HG03565 (cell line): ENCODE measurements at regions not wholly inside any gene's neighbourhood (a gene's known extent, or its start where the extent isn't known, plus 50 kb on each side); places are given as distances from the start of the nearest gene placed in this dataset.
A peak's percentile ranks its signal among the peaks of the same experiment; 100 is the strongest.

Experiments used
- ATAC-seq: cut with Tn5 transposase; IDR thresholded peaks from one replicate; pipeline ENCODE4 v1.9.1; 2021; ENCODE audit warnings: mild to moderate bottlenecking, moderate library complexity; ENCODE audit not compliant: unreplicated experiment

DNA sequence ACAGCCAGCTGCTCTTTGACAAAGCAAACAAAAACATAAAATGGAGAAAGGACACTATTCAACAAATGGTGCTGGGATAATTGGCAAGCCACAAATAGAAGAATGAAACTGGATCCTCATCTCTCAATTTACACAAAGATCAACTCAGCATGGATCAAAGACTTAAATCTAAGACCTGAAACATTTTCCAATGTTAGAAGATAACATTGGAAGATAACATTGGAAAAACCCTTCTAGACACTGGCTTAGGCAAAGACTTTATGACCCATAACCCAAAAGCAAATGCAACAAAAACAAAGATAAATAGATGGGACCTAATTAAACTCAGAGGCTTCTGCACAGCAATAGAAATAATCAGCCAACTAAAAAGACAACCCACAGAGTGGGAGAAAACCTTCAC is 425.7 kb upstream of the SEMA3D start:
- ATAC-seq = no peak

DNA sequence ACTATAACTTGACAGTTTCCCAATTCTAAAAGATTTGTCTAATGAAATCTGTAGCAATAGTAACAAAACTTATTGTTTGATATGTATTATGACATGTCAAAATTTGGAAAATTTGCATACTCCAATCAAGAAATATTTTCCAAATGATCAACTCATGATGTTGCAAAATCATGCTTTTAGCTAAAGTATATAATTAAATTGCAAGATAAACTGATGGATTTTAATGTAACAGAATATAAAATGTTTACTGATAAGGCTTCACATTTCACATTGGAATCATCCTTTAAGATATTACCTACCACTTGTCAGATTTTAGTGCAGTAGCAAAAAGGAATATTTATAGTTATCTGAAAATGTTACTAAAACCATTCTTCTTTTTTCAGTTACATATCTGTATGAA is 421.9 kb upstream of the SEMA3D start:
- ATAC-seq = no peak

- ATAC-seq = no peak
Observed at GRCh38 chr7:85602196-85602595, 415.3 kb upstream of the SEMA3D start.

DNA sequence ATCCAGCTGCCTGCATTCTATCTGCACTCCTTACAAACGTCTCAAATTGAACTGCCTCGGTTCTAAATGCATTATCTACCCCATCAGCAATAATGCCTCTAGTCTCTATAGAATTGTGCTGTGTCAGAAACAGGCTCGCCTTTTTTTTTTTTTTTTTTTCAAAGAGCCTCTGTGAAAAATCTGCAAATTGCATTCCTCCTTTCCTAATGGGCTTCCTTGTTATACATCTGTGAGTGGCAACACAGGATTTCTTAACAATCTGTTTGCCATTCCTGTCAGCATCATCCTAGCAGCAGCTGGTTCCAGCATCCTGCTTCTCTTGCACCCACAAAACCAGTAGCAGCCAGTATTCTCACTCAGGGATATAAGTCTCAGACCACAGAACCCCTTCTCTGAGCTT is 413.5 kb upstream of the SEMA3D start:
- ATAC-seq = no peak

DNA sequence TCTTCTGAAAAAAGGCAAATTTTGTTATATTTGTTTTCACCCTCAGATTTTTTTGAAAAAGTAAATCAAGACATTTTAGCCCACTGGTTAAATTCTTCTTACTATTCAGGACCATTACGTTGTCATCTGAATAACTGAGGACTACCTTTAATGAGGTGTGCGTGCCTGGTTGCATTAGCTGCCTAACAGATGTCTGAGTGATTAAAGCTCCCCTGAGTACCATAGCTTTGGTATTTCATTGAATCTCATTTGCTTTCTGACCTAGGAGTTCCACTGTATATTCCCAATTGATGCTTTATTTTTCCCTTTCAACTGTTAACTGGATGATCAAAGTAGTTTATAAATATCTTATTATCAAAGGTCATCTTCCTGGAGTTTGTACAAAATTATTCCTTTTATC is 410.0 kb upstream of the SEMA3D start:
- ATAC-seq = no peak

- ATAC-seq = no peak
Observed at GRCh38 chr7:85595750-85596178, 408.9 kb upstream of the SEMA3D start.

DNA sequence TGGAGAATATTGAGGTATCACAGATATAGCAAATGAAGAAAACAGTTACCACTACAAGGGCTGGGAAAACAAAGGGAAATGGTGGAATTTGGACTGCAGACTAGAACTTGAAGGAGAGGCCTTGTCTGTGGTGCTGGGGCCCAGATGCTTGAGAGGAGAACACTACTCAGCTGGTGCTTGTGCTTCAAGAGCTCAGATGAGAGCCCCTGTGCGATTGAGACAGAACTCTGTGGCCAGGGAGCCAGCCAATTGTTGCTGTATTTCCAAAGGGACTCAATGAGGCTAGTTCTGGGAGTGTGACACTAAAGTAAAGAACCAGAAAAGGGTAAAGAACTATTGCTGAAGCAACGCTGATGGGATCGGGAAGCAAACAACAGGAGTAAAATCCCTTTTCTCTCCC is 406.5 kb upstream of the SEMA3D start:
- ATAC-seq = no peak

DNA sequence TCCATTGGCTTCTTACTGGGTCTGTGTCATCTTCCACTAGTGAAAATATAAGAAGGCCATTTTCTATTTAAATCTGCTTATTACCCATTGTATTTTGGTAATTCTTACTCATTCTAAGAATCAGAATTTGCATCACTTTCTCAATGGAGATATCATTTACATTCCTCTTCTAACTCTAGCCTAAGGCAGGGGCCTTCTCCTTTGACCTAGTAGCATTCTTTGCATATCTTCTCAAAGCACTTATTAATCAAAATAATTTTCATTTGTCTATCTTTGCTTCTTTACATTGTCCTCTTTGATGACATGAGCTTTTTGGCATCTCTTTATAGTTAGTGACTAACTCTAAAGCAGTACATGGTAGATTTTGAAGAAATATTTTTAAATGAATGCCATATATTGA is 400.9 kb upstream of the SEMA3D start:
- no peak for ATAC-seq

- no peak for ATAC-seq
Observed at GRCh38 chr7:85586091-85586490, 399.2 kb upstream of the SEMA3D start.

DNA sequence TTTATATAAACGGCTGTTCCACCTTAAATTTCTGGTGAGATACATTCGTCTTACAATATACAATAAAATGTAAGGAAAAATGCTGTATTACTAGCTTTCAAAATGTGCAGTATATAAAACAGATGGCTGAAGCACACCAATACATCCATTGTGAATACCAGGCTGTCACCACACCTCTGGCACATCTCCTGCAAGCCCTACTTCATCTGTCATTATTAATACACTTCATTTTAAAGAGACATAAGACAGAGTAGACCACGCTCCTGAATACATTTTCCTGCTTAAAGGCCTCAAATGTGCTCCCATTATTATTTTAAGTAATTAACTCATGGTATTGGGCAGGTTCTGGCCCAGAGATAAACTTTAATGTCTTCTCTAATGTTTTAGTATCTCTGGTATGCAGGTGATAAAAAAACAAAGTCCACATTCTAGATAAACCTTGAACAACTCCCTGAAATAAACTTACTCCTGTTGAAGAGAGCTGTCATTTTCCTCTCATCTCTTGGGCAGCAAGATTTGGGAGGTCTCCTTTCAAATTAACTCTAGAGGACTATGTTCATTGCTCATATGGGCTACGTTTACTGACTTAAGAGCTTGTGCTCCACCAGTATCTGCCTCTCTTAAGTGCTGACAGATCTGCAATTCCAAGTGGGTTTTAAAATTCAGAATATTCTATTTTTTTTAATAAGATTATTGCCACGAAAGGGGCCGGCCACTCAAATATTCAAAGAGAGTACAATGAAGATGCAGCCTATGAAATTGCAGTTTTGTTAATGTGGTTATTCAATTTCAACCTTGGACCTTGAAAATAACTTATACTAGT is 396.5 kb upstream of the SEMA3D start:
- no peak for ATAC-seq

- no peak for ATAC-seq
Observed at GRCh38 chr7:85573844-85574243, 387.0 kb upstream of the SEMA3D start.

GRCh38 chr7:85573346-85573745 is 386.5 kb upstream of the SEMA3D start:
- no peak for ATAC-seq

- no peak for ATAC-seq
Observed at GRCh38 chr7:85570898-85571297, 384.0 kb upstream of the SEMA3D start.

DNA sequence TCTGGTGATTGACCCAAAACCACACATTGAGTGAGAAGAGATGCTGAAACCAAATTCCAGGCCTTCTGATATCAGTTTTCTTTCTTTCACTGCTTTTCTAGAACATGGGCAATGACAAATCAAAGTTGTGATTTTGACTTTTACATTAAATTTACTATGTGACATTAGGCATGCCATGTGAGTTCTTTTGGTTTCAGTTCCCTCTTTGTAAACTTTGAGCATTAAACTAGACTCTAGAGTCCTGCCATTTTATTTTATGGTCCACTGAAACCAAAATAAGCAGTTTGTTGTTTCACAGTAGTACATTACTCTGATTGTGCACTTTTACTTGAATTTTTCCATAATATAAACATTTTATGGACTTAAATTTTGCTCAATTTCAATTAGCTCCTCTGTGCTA is 381.1 kb upstream of the SEMA3D start:
- ATAC-seq = peak; percentile 66

GRCh38 chr7:85566095-85566794 is 379.4 kb upstream of the SEMA3D start:
- ATAC-seq = no peak

- no peak for ATAC-seq
Observed at GRCh38 chr7:85565276-85565675, 378.4 kb upstream of the SEMA3D start.

- ATAC-seq = no peak
Observed at GRCh38 chr7:85564861-85565260, 378.0 kb upstream of the SEMA3D start.

GRCh38 chr7:85561706-85562105 is 374.9 kb upstream of the SEMA3D start:
- no peak for ATAC-seq

- peak; percentile 74 for ATAC-seq
Observed at GRCh38 chr7:85554236-85555178, 367.7 kb upstream of the SEMA3D start.

DNA sequence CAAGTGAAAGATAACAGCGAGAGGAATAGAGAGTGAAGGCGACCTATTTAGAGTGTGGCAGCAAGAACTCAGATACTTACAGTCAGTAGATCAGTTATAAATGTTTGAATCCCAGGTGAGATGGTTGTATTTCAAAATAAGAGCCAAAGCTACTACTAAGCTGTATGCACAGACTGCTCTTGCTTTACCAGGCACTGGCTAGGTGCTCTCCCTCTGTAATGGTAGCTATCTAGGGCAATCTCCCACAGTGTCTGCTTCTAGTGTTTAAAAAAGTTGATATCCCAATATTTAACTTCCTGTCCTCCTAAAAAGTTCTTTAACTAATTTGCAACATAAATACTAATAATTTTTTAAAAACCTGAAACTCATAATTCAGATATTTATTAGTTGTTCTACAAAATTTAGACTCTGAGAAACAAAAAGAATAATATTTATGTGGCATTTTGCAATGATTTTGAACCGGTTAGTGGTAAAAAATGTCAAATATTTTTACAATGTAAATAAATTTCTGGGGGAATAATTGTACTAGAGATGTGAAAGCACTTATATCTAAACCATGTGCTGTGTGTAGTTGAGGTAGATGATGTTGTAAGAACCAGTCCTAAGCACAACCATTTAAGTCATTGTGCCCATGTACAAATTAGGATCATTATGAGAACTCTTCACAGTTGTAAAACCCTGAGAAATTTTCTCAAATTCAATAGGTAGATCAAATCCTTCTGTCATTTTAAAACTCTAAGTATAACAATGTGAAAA is 349.3 kb upstream of the SEMA3D start:
- ATAC-seq = no peak

DNA sequence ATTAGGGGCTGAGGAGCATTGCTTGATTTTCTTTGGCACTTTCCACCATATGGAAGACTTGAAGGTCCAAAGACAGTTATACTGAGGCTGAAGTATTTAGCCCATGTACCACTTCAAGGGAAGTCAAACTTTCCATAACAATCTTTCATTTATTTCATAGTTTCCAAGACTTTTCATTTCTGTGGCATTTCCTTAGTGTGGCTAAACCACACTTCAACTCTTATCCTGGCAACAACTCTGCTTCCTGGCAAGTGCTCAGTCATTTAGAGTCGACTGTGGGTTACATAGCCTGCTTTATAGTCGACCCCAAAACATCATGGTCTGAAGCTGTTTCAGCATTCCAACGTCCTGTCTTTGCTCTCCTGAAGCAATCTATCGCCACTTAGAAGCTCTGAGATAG is 343.0 kb upstream of the SEMA3D start:
- ATAC-seq = no peak
